ENCODE measurements at regions not wholly inside any gene's neighbourhood (a gene's known extent, or its start where the extent isn't known, plus 50 kb on each side); places are given as distances from the start of the nearest gene placed in this dataset.

DNA sequence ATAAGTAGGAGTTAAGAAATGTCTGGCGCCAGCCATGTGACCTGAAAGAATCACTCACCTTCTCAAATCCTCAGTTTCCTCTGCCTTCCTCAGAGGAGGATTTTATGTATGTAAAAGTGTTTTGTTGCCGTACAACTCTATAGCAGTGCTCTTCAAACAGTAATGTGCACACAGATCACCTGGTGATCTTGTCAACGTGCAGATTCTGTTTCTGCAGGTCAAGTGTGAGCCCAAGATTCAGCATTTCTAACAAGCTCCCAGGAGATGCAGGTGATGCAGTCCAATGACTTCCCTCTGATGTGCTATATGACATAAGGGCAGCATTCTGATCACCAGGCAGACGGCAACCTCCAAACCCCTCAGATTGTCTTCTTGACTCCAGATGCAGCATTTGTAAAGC lies 83.7 kb downstream of the CDC7 start:
- no peak for TF ChIP-seq POLR2A (IDR thresholded peaks at IDR 0.05)
- TF ChIP-seq, protein P1, sequence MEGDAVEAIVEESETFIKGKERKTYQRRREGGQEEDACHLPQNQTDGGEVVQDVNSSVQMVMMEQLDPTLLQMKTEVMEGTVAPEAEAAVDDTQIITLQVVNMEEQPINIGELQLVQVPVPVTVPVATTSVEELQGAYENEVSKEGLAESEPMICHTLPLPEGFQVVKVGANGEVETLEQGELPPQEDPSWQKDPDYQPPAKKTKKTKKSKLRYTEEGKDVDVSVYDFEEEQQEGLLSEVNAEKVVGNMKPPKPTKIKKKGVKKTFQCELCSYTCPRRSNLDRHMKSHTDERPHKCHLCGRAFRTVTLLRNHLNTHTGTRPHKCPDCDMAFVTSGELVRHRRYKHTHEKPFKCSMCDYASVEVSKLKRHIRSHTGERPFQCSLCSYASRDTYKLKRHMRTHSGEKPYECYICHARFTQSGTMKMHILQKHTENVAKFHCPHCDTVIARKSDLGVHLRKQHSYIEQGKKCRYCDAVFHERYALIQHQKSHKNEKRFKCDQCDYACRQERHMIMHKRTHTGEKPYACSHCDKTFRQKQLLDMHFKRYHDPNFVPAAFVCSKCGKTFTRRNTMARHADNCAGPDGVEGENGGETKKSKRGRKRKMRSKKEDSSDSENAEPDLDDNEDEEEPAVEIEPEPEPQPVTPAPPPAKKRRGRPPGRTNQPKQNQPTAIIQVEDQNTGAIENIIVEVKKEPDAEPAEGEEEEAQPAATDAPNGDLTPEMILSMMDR (IDR thresholded peaks at IDR 0.05) = no peak

Data from esophagus squamous epithelium (tissue), 4 donors.